Fibroblast of the conjunctiva (primary cell): ENCODE measurements at regions not wholly inside any gene's neighbourhood (a gene's known extent, or its start where the extent isn't known, plus 50 kb on each side); places are given as distances from the start of the nearest gene placed in this dataset.
"Not testable (repeated sequence)": the region's sequence is repeated elsewhere in the genome, so short reads cannot be mapped to it uniquely, and the experiment has no call there.

Experiments
- DNase-seq: peaks from one replicate; pipeline ENCODE4 v3.0.0-alpha.2; 2010; ENCODE audit warnings: low read depth

DNA sequence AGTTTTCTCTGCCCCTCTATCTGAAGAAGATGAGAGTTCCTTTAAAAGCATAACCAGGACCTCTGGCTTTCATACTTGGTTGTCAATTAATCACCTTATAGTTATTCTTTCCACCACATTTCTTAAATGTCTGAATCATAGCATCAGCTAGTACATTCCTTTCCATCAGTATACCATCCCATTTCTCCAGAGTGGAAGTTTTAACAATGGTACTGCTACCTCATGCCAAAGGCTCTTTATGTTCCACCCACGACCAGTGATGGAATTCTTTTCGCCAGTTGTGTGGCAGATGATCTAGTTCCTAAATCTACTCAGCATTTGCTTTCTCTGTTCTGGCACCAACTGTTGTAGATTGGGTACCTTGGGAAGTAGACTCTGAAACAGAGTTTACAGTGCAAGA is 379.8 kb downstream of the ZNF674 start:
- no peak for DNase-seq

DNA sequence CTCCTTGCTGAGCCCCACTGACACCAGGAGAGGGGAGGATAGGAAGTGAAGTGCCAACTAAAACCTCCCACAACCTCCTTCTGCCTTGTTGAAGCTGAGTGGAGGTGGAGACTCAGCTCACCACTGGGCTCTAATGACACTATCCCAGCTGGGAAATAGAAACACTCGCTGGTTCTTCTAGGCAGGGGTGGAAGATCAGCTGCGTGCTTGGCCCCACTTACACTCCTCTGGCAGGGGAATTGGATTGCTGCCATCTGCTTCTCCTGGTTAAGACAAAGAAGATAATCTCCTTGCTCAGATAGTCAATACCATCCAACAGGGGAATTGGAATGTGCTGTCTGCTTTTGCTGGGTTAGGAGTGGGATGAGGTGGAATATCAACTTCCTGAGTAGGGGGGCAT is 392.5 kb downstream of the ZNF674 start:
- DNase-seq, result no peak

DNA sequence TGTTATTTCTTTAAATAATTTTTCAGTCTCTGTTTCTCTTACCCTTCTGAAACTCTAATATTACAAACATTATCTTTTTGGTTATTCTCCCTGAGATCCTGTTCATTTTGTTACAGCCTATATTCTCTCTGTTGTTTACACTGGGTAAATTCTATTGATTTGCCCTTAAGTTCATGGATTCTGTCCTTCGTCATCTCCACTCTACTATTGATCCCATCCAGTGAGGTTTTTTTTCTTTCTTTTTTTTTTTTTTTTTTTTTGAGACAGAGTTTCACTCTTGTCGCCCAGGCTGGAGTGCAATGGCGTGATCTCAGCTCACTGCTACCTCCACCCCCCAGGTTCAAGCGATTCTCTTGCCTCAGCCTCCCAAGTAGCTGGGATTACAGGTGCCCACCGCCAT is 393.9 kb downstream of the ZNF674 start:
- DNase-seq, result not testable (repeated sequence)

DNA sequence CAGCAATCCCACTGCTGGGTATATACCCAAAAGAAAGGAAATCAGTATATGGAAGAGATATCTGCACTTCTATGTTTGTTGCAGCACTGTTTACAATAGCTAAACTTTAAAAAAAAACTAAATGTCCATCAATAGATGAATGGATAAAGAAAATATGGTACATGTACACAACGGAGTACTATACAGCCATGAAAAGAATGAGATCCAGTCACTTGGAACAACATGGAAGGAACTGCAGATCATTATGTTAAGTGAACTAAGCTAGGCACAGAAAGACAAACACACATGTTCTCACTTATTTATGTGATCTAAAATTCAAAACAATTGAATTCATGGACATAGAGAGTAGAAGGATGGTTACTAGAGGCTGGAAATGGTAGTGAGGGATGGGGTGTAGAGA is 400.7 kb downstream of the ZNF674 start:
- no peak for DNase-seq

DNA sequence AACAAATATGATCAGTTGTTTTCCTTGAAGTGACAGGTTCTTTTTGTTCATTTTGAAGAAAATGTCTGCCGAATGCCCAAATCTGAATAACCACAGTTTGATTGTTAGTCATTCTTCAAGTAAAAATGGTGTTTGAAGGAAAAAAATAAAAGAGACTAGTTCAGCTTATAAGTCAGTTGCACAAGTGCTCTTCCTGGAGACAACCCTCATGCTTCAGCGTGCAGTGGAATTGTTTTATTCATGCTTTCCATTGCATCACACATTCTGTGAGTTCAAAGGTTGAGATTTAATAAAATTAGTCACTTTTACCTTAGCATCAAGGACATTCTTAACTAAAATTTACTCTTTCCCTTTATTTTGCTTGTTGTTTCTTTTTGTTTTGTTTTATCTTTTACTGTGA is 404.9 kb downstream of the ZNF674 start:
- DNase-seq, result no peak

DNA sequence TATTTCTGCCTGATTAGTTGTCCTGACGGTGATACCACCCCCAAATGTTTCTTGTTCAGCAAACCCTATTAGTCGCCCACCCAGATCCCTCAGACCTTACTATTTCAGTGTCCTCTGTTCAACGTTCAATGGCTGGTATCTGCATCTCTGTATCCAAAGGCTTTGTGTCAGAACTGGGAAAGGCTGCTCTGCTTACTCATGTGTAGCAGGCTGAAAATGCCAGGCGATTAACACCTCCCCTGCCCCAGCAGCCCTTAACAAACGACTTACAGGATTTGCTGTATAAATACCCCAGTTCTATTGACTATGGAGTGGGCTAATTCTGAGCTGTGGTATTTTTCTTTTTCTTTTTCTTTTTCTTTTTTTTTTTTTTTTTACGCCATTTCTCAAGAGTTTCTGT is 415.0 kb downstream of the ZNF674 start:
- no peak for DNase-seq

DNA sequence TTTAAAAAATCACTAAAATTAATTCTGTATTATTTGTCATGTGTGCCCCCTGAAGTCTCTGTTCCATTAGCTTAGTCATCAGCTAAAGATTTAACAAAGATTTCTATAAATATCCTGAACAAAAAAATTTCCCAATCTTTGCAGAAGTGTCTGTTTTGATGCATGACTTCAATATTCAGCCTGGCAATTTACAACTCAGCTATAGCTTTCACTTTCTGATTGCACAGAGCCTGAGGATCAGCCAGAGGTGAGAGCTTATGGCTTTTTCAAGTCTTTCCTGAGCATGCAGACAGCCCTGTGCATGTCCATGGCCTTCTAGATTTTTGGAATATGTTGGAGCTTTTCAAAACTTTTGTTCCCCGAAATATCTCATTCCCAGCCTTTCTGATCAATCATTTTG is 420.1 kb downstream of the ZNF674 start:
- no peak for DNase-seq

DNA sequence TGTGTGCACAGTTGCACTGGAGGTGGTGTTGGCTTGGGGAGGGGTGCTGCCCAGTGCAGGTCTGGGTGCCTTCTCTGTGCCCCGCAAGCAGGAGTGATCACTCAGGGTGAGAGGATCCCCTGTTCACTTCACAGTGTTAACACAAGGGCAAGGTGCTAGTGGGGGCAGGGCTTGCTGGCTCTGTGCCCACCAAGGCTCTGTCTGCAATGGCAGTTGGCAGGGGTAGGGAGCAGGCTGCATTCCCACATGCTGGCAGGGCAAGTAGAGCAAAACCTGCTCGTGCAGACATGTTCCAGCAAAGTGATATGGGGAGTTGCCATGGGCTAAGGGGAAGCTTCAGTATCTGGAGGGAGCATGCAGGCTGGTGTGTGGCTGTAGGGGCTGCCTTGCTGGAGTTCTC is 428.0 kb downstream of the ZNF674 start:
- no peak for DNase-seq

DNA sequence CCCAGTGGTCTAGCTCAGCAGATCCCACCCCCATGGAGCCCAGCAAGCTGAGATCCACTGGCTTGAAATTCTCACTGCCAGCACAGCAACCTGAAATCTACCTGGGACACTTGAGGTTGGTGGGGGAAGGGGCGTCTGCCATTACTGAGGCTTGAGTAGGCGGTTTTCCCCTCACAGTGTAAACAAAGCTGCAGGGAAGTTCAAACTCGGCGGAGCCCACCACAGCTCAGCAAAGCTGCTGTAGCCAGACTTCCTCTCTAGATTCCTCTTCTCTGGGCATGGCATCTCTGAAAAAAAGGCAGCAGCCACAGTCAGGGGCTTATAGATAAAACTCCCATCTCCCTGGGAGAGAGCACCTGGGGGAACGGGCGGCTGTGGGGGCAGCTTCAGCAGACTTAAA is 457.9 kb downstream of the ZNF674 start:
- not testable (repeated sequence) for DNase-seq

DNA sequence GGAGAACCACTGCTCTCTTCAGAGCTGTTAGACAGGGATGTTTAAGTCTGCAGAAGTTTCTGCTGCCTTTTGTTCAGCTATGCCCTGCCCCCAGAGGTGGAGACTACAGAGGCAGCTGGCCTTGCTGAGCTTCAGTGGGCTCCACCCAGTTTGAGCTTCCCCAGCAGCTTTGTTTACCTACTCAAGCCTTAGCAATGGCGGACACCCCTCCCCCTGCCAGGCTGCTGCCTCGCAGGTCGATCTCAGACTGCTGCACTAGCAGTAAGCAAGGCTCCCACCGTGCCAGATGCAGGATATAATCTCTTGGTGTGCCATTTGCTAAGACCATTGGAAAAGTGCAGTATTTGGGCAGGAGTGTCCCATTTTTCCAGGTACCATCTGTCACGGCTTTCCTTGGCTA is 465.1 kb downstream of the ZNF674 start:
- not testable (repeated sequence) for DNase-seq

DNA sequence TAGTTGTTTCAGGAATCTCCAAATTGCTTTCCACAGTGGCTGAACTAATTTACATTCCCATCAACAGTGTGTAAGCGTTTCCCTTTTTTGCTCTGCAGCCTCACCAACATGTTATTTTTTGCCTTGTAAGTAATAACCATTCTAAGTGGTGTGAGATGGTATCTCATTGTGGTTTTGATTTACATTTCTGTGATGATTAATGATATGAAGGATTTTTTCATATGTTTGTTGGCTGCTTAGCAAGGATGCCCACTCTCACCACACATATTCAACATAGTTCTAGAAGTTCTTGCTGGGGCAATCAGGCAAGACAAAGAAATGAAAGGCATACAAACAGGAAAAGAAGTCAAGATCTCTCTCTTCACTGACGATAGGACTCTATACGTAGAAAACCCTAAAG is 472.4 kb downstream of the ZNF674 start:
- DNase-seq, result no peak

DNA sequence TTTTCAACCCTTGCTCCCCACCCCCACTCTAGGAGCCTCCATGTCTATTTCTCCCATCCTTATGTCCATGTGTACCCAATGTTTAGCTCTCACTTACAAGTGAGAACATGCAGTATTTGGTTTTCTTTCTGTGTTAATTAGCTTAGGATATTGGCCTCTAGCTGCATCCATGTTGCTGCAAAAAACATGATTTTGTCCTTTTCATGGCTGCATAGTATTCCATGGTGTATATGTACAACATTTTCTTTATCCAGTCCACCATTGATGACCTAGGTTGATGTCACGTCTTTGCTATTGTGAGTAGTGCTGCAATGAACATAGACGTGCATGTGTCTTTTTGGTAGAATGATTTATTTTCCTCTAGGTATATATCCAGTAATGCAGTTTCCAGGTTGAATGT is 472.8 kb downstream of the ZNF674 start:
- DNase-seq, result no peak

DNA sequence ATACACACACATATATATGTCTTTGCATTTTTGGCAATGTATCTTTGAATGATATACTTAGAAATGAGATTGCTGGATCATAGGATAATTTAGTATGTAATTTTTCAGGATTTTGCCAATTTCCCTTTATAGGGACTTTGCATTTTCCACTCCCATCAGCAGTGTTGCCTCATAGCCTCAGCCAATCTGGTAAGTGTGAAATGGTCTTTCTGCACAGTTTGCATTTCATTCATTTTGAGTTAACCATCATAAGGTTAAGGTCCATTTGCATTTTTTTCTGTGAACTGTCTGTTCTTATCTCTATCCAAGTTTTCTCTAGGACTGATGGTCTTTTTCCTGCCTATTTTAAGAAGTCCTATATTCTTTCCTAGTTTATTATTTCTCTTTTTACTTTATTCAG is 474.8 kb downstream of the ZNF674 start:
- no peak for DNase-seq

DNA sequence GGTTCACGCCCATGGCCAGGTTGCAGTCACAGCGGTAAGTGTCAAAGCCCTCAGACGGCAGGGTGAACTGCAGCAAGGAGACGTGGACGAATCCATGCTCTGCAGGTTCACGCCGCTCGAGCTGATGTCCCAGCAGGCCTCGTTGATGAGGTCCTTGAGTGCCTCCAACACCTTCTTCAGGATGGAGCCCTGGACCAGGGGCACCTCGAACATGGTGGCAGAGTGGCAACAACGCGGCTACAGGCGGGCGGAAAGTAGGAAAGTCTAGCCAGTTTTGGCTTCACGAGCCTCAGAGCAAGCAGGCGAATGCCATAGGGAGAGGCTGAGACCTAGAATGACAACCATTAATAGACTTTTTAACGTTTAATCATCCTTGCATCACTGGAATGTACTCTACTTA is 485.9 kb downstream of the ZNF674 start:
- no peak for DNase-seq

DNA sequence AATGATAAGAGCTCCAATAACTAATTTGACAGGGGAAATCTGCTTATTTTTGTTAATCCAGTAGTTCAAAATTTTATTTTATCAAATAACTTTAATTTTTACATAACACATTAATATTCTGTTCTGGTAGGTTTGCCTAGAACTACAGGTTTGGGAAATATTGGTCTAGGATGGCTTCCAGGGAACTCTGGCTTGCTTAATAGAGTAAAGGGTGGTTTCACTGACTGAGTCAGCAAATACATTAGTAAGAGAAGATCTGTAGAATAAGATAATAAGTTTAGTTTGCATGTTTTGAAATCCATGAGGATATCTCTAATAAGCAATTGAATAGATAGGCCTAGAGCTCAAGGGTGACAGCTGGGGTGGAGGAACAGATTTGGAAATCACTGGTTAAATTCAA is 500.7 kb downstream of the ZNF674 start:
- DNase-seq, result no peak

DNA sequence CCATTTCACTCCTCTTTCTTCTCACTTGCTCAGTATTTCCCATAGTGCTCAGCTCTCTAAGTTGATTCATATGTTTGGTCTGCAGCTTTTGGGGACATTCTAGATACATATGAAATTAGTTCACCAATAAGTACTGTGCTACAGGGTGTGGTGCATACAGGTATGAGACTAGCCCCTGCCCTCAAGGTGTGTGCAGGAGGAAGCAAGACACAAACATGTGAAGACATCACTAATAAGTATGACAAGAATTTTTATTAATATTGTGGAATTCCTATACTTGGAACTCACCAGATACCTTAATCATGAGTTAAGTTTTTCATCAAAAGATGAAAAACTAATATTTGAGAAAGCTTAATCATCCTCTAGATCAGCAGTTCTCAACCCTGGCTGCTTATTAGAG is 505.2 kb downstream of the ZNF674 start:
- DNase-seq, result no peak

DNA sequence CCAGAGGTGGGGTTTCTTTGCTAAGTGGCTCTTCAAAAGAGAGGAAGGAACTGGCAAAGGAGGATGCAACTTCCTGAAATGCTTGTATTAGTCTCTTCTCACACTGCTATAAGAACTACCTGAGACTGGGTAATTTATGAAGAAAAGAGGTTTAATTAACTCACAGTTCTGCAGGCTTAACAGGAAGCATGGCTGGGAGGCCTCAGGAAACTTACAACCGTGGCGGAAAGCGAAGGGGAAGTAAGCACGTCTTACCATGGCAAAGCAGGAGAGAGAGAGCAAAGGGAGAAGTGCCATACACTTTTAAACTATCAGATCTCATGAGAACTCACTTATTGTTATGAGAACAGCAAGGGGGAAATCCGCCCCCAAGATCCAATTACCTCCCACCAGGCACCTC is 505.7 kb downstream of the ZNF674 start:
- no peak for DNase-seq

DNA sequence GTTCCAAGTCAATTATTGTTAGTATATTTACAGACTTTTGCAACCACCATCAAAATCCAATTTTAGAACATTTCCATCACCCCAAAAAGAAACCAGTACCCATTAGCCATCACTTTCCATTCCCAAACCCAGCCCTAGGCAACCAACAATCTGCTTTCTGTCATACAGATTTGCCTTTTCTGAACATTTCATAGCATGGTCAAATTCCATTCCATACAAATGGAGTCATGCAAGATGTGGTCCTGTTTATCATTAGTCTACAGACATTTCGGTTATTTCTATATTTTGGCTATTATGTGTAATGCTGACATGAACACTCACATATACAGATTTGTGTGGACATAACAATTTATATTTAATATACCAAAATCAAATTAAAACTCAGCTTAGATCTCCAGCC is 508.7 kb downstream of the ZNF674 start:
- DNase-seq, result no peak

DNA sequence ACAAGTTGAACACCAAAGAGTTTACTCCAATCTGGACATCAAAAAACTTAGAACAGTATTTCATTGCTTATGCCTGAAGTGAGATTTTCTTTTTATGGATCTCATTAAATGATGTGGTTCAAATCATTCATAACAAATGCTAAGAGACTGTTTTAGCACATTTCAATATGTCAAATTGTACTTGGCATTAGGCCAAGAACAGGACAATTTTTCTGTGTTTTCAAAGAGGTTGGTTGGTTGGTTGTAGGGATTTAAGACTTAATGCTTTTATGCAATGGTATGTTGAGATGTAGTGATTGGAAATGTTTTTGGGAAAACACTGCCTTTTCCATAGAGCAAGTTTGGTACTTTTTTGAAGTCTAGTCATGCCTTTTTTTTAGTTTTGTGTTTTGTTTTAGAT is 510.4 kb downstream of the ZNF674 start:
- DNase-seq, result no peak

DNA sequence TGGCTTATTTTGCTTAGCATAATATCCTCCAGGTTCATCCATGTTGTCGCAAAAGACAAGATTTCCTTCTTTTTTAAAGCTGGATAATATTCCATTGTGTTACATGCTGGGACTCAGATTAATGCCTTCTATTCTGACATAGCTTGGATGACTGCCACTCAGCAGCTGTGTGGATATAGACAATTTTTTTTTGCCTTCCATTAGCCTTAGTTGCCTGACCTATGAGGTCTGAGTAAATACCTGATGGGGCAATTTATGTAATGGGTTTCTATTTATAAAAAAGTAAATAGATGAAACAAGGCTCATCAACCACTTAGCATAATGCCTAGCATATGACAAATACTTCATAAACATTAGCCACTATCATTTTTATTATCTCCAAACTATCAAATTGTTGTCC is 515.4 kb downstream of the ZNF674 start:
- no peak for DNase-seq

DNA sequence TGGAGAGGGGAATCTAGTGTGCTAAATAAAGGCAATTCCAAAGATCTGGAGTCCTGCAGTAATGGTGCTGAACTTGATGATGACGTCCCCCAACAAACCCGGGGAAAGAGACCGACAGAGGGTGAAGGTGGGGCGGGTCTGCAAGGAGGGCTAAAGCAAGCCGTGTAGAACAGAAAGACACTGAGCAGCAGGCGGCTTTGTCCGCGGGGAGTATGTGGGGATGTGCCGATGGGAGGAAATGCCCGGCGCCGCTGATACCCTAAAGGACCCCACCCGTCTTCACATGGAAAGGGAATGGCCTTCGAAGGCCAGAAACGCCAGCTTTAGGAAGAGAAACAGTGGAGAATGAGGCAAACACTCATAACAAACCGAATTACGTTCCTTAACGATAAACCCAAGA is 528.9 kb downstream of the ZNF674 start:
- no peak for DNase-seq

DNA sequence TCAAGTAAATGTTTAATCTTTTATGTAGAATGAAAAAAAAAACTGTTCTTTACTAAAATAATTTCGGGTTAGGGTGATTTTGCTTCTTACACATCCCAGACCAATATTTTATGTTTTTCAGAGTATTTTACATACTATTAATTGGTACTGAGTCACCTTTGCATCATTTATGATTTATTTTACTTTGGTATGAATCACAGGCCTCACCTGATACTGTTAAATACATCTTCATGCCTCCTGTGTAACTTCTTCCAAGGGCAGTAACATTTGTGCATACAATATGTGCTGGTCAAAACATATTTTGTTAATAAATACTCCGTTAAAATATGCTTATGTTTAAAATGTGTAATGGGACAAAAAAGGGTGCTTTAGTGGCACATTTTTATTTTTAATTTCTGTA is 529.6 kb downstream of the ZNF674 start:
- no peak for DNase-seq

DNA sequence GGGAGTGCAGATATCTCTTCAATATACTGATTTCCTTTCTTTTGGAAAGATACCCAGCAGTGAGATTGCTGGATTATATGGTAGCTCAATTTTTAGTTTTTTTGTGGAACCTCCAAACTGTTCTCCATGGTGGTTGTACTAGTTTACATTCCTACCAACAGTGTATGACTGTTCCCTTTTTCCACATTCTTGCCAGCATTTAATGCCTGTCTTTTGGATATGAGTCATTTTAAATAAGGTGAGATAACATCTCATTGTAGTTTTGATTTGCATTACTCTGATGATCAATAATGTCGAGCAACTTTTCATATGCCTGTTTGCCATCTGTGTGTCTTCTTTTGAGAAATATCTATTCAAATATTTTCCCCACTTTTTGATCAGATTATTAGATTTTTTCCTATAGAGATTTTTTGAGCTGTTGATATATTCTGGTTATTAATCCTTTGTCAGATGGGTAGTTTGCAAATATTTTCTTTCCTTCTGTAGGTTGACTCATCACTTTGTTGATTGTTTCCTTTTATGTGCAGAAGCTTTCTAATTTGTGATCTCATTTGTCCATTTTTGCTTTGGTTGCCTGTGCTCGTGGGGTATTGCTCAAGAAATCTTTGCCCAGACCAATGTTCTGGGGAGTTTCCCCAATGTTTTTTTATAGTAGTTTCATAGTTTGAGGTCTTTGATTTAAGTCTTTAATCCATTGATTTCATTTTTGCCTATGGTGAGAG is 552.7 kb downstream of the ZNF674 start:
- no peak for DNase-seq

DNA sequence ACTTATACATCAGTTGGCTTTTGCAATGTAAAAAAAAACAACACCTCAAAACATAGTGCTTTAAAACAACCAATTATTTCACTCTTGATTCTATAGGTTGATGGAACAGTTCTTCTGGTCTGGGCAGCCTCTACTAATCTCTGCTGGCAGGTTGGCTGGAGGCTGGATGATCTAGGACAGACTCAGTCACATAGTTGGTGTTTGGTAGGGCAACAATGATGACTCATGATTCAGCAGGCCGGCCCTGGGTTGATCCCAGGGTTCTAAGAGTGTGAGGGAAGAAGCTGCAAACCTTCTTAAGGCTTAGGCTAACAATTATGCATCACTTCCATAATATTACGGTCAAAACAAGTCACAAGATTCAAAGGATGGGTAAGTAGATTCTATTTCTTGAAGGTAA is 558.2 kb downstream of the ZNF674 start:
- DNase-seq, result no peak

DNA sequence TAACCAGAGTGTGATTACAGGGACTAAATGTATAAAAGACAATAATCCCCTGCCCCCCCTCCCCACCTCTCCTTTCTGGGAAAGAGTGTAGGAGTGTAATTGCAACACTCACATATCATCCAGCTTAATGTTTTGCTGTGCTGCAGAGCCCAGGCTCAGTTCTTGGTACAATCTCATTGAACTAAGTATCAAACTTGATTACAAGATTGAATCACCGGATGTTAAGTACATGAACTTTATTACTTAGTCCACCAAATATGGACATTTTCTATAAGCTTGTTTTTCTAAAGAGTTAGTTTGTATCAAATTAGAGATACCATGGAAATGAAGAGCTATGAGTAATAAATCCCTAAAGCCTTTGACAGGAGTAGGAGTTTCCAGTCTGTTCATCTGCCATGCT is 559.1 kb downstream of the ZNF674 start:
- DNase-seq, result no peak
